Adrenal gland (tissue), 5 donors: ENCODE measurements at regions not wholly inside any gene's neighbourhood (a gene's known extent, or its start where the extent isn't known, plus 50 kb on each side); places are given as distances from the start of the nearest gene placed in this dataset.

Experiments
- POLR2A ChIP-seq, 2 donors: fragments of 450-650 bp; IDR thresholded peaks; one replicate each; pipeline ENCODE4 v1.6.1; 2017; ENCODE audit warnings: antibody characterized with exemption in 2 of 2, mild to moderate bottlenecking in 2 of 2, moderate library complexity in 1 of 2
- TF ChIP-seq, protein P1 (sequence below), 6 experiments: fragments of 450-650 bp in 4 of 6; fragments of 200-600 bp in 2 of 6; sonication (generic) in 1 of 6; IDR thresholded peaks; 1 replicate in 5 of 6; 2 replicates in 1 of 6; pipeline versions ENCODE4 v1.5.1 to v1.8.0; 2016 to 2021; ENCODE audit warnings: antibody characterized with exemption in 6 of 6, mild to moderate bottlenecking in 2 of 6, moderate library complexity in 1 of 6
- donor health status: DM: no; HTN: no; CAD: no.

DNA sequence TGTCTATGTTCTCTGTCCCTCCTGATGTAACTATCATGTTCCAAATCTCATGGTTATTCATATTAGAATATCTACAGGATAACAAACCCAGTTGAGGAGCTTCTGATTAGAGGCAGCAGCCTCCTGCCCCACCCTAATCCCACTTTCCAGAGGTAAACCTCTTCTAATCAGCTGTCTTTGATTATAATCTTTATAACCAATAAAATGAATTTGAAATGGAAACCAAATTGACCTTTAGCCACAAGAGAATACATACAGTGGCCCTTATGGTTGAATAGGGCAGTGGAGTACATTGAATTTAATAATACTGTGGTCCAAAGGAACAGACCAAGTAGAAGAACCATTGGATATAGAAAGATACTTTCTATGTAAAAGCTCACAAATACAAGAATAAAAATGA, 281.3 kb upstream of the UMPS start:
- TF ChIP-seq, protein P1, sequence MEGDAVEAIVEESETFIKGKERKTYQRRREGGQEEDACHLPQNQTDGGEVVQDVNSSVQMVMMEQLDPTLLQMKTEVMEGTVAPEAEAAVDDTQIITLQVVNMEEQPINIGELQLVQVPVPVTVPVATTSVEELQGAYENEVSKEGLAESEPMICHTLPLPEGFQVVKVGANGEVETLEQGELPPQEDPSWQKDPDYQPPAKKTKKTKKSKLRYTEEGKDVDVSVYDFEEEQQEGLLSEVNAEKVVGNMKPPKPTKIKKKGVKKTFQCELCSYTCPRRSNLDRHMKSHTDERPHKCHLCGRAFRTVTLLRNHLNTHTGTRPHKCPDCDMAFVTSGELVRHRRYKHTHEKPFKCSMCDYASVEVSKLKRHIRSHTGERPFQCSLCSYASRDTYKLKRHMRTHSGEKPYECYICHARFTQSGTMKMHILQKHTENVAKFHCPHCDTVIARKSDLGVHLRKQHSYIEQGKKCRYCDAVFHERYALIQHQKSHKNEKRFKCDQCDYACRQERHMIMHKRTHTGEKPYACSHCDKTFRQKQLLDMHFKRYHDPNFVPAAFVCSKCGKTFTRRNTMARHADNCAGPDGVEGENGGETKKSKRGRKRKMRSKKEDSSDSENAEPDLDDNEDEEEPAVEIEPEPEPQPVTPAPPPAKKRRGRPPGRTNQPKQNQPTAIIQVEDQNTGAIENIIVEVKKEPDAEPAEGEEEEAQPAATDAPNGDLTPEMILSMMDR (IDR thresholded peaks at IDR 0.05) = no peak
- TF ChIP-seq POLR2A (IDR thresholded peaks at IDR 0.05) = no peak
